IMR-90 (cell line): ENCODE measurements at regions not wholly inside any gene's neighbourhood (a gene's known extent, or its start where the extent isn't known, plus 50 kb on each side); places are given as distances from the start of the nearest gene placed in this dataset.
A peak's percentile ranks its signal among the peaks of the same experiment; 100 is the strongest.

Source experiments
- ATAC-seq: fragments of 200-7000 bp; cut with Tn5 transposase; 2 replicates; pipeline ENCODE4 v1.9.1; 2020; ENCODE audit warnings: low read depth, mild to moderate bottlenecking, moderate library complexity
- BruUV-seq: library from RNA; stranded (reverse); fragments of 400-500 nt; replicated peaks from 2 replicates; lab custom pipeline; 2021; lab: Mats Ljungman, UMichigan
- CTCF ChIA-PET: fragments of 300-600 bp; formaldehyde crosslinking; extraction: SDS; loops from one replicate; lab custom pipeline; 2021; ENCODE audit warnings: antibody characterized with exemption; lab: Yijun Ruan, JAX
- POLR2A ChIA-PET: fragments of 300-600 bp; sonication (Branson Sonifier 250); formaldehyde crosslinking; loops from one replicate; lab custom pipeline; 2022; ENCODE audit warnings: antibody characterized with exemption; ENCODE audit not compliant: unreplicated experiment; lab: Charles Lee
- DNase-seq: peaks from one replicate; pipeline ENCODE4 v3.0.0; 2013
- H2AFZ ChIP-seq: replicated peaks from 2 replicates; pipeline ENCODE3; 2013; ENCODE audit warnings: low read length, mild to moderate bottlenecking; ENCODE audit not compliant: poor library complexity
- H2AK5ac ChIP-seq: 2 replicates; pipeline ENCODE4 v1.6.1; 2013; ENCODE audit warnings: low read depth, low read length, inconsistent platforms
- H2AK9ac ChIP-seq: replicated peaks from 2 replicates; pipeline ENCODE3; 2013; ENCODE audit warnings: mild to moderate bottlenecking, low read depth, low read length, moderate library complexity; ENCODE audit not compliant: poor library complexity
- H2BK120ac ChIP-seq: 2 replicates; pipeline ENCODE4 v1.6.1; 2013; ENCODE audit warnings: low read depth, low read length, inconsistent platforms
- H2BK15ac ChIP-seq: 3 replicates; pipeline ENCODE4 v1.6.1; 2013; ENCODE audit warnings: low read depth, low read length, inconsistent platforms
- H2BK20ac ChIP-seq: 2 replicates; pipeline ENCODE4 v1.6.1; 2013; ENCODE audit warnings: low read depth, mild to moderate bottlenecking, inconsistent platforms, low read length, moderate library complexity
- H2BK5ac ChIP-seq: 2 replicates; pipeline ENCODE4 v1.6.1; 2013; ENCODE audit warnings: mild to moderate bottlenecking, low read depth, low read length, inconsistent platforms; ENCODE audit not compliant: poor library complexity, severe bottlenecking
- H3K14ac ChIP-seq: replicated peaks from 2 replicates; pipeline ENCODE4 v1.6.1; 2013; ENCODE audit warnings: low read depth, low read length, inconsistent platforms
- H3K18ac ChIP-seq: 2 replicates; pipeline ENCODE4 v1.6.1; 2013; ENCODE audit warnings: low read depth, low read length, control low read depth
- H3K23ac ChIP-seq: 2 replicates; pipeline ENCODE4 v1.6.1; 2013; ENCODE audit warnings: low read depth, low read length, inconsistent platforms
- H3K27ac ChIP-seq: 2 replicates; pipeline ENCODE4 v1.5.1; 2013; ENCODE audit warnings: mild to moderate bottlenecking, control low read depth, low read length; ENCODE audit not compliant: insufficient read depth
- H3K27me3 ChIP-seq: 2 replicates; pipeline ENCODE4 v1.6.1; 2013; ENCODE audit warnings: low read length; ENCODE audit not compliant: control insufficient read depth, insufficient read depth
- H3K36me3 ChIP-seq: 2 replicates; pipeline ENCODE4 v1.6.1; 2013; ENCODE audit warnings: low read length, mixed read lengths; ENCODE audit not compliant: control insufficient read depth, insufficient read depth
- H3K4ac ChIP-seq: 2 replicates; pipeline ENCODE4 v1.6.1; 2013; ENCODE audit warnings: low read depth, low read length, inconsistent platforms
- H3K4me1 ChIP-seq: 2 replicates; pipeline ENCODE4 v1.6.1; 2013; ENCODE audit warnings: low read length, mixed read lengths; ENCODE audit not compliant: control insufficient read depth, insufficient read depth
- H3K4me2 ChIP-seq: 2 replicates; pipeline ENCODE4 v1.6.1; 2013; ENCODE audit warnings: low read depth, mild to moderate bottlenecking, control low read depth, low read length, moderate library complexity
- H3K4me3 ChIP-seq: 2 replicates; pipeline ENCODE4 v1.5.1; 2013; ENCODE audit warnings: low read depth, mild to moderate bottlenecking, control low read depth, low read length, moderate library complexity; ENCODE audit not compliant: insufficient read depth
- H3K56ac ChIP-seq: 2 replicates; pipeline ENCODE4 v1.6.1; 2013; ENCODE audit warnings: low read length, inconsistent platforms; ENCODE audit not compliant: insufficient read depth; ENCODE audit errors: extremely low read depth
- H3K79me1 ChIP-seq, 2 experiments: 2 replicates each; pipeline ENCODE4 v1.6.1; 2013; ENCODE audit warnings: low read length in 2 of 2, inconsistent platforms in 1 of 2, low read depth in 1 of 2
- H3K9ac ChIP-seq: 2 replicates; pipeline ENCODE4 v1.6.1; 2013; ENCODE audit warnings: low read depth, low read length, control low read depth
- H3K9me1 ChIP-seq: 2 replicates; pipeline ENCODE4 v1.6.1; 2013; ENCODE audit warnings: low read length, inconsistent platforms; ENCODE audit not compliant: insufficient read depth
- H3K9me3 ChIP-seq: 2 replicates; pipeline ENCODE4 v1.6.1; 2013; ENCODE audit warnings: low read length; ENCODE audit not compliant: control insufficient read depth, insufficient read depth
- H4K20me1 ChIP-seq: 2 replicates; pipeline ENCODE4 v1.6.1; 2013; ENCODE audit warnings: low read length, inconsistent platforms; ENCODE audit not compliant: insufficient read depth
- H4K5ac ChIP-seq: 2 replicates; pipeline ENCODE4 v1.6.1; 2013; ENCODE audit warnings: mild to moderate bottlenecking, low read depth, low read length, control low read depth
- H4K8ac ChIP-seq, 2 experiments: 2 replicates each; pipeline ENCODE4 v1.6.1; 2013; ENCODE audit warnings: low read depth in 2 of 2, low read length in 2 of 2, control low read depth in 1 of 2, inconsistent platforms in 1 of 2
- H4K91ac ChIP-seq: 2 replicates; pipeline ENCODE4 v1.6.1; 2013; ENCODE audit warnings: low read depth, low read length, inconsistent platforms; ENCODE audit not compliant: insufficient read depth
- CEBPB ChIP-seq: IDR thresholded peaks from 2 replicates; pipeline ENCODE4 v1.6.1; 2012; ENCODE audit warnings: low read depth, low read length, improper control_type of control experiment
- MAFK ChIP-seq: IDR thresholded peaks from 2 replicates; pipeline ENCODE4 v1.6.1; 2012; ENCODE audit warnings: low read depth, low read length, improper control_type of control experiment
- RFX5 ChIP-seq: IDR thresholded peaks from 2 replicates; pipeline ENCODE4 v1.8.0; 2012; ENCODE audit warnings: low read depth, mild to moderate bottlenecking, low read length, moderate library complexity
- SMC3 ChIP-seq: fragments of 150-350 bp; IDR thresholded peaks from 2 replicates; pipeline ENCODE4 v1.6.1; 2016; ENCODE audit warnings: low read depth, mild to moderate bottlenecking, antibody characterized with exemption, low read length, moderate library complexity
- WGBS, 2 experiments: methylation state at CpG; one replicate each; pipeline versions ENCODE4 v1.1.5 to v1.1.7; 2013; ENCODE audit warnings: missing lambda C conversion rate in 2 of 2; ENCODE audit not compliant: insufficient read length in 1 of 2; ENCODE audit errors: extremely low coverage in 2 of 2; 5-methylcytosine and 5-hydroxymethylcytosine counted together
- dilution Hi-C: fragments of 300-500 bp; cut with HindIII; formaldehyde crosslinking; loops from one replicate; pipeline ENCODE4 v1.14.3; 2018; ENCODE audit warnings: low sequenced_read_pairs; ENCODE audit not compliant: unreplicated experiment
- in situ Hi-C: fragments of 300-500 bp; cut with MboI; formaldehyde crosslinking; loops from 3 replicates; pipeline ENCODE4 v1.14.3; 2019; ENCODE audit warnings: low sequenced_read_pairs, inconsistent platforms, mixed read lengths
- intact Hi-C: fragments of 100-400 bp; cut with micrococcal nuclease; formaldehyde crosslinking; loops from 2 replicates; pipeline ENCODE4 v1.10.0; 2022

DNA sequence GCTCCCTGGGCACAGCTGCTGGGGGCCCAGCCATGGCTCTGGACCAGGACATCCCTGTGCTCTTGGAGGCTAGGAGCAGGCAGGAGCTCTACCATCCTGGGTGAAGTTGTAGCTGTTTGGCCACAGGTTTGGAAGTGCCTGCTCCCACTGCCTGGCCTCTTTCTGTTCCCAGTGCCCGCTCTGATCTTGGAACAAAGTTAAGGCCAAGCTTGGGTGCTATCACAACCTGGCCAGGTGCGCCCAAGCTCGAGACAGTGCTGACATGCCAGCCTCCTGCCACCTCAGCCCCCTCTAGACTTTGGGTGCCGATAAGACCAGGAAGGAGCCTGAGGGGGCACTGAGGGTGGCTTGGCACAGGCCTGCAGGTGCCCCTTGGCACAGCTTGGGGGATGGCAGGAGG, 686.1 kb upstream of the AADAT start:
- no peak overlapping the region for H2BK5ac ChIP-seq
- H3K14ac ChIP-seq, result no peak overlapping the region
- H2AK5ac ChIP-seq, result no peak overlapping the region
- intact Hi-C loops, result no loop called here
- H2BK20ac ChIP-seq, result no peak overlapping the region
- CTCF ChIA-PET, result no interaction called here
- POLR2A ChIA-PET, result no interaction called here
- no peak overlapping the region for H3K56ac ChIP-seq
- no peak overlapping the region for H2BK15ac ChIP-seq
- dilution Hi-C loops, result no loop called here
- H3K4me2 ChIP-seq, result no peak overlapping the region
- WGBS, 2 experiments, result 14% methylated on average over 1 of the region's 4 CpGs; no CpG with 5 or more reads in 1 of the 2 experiments
- TF ChIP-seq MAFK, result no peak
- no peak for TF ChIP-seq RFX5
- TF ChIP-seq CEBPB, result no peak
- TF ChIP-seq SMC3, result no peak
- no peak overlapping the region for H3K4me3 ChIP-seq
- no peaks in the 10 kb centered on the region for H4K20me1 ChIP-seq
- H3K4me1 ChIP-seq, result no peaks in the 10 kb centered on the region
- no peaks in the 10 kb centered on the region for H3K9me1 ChIP-seq
- no peak overlapping the region for H3K18ac ChIP-seq
- no peak overlapping the region for H2AK9ac ChIP-seq
- H3K4ac ChIP-seq, result no peak overlapping the region
- no peak for ATAC-seq
- H3K27ac ChIP-seq, result no peak overlapping the region
- no peak overlapping the region for H3K23ac ChIP-seq
- DNase-seq, result no peak
- no TSS peak for BruUV-seq
- no peaks in the 10 kb centered on the region for H3K27me3 ChIP-seq
- H3K79me1 ChIP-seq, result no peaks in the 10 kb centered on the region
- no peak overlapping the region for H4K91ac ChIP-seq
- peaks cover 12% of the 10 kb centered on the region for H3K9me3 ChIP-seq
- peak overlapping the region; percentile 41 for H2AFZ ChIP-seq
- no peak overlapping the region for H4K8ac ChIP-seq
- H2BK120ac ChIP-seq, result no peak overlapping the region
- no peak overlapping the region for H3K9ac ChIP-seq
- in situ Hi-C loops, result no loop called here
- no peak overlapping the region for H4K5ac ChIP-seq
- no peaks in the 10 kb centered on the region for H3K36me3 ChIP-seq
